ENCODE measurements at regions not wholly inside any gene's neighbourhood (a gene's known extent, or its start where the extent isn't known, plus 50 kb on each side); places are given as distances from the start of the nearest gene placed in this dataset.

- no peak for DNase-seq
Observed at GRCh38 chr2:236656166-236656565, 86.5 kb downstream of the ACKR3 start.

GRCh38 chr2:236656721-236657120 is 87.1 kb downstream of the ACKR3 start:
- DNase-seq = no peak

- no peak for DNase-seq
Observed at GRCh38 chr2:236657215-236657614, 87.6 kb downstream of the ACKR3 start.

- no peak for DNase-seq
Observed at GRCh38 chr2:236657801-236658200, 88.2 kb downstream of the ACKR3 start.

GRCh38 chr2:236658974-236659757 is 89.5 kb downstream of the ACKR3 start:
- no peak for DNase-seq

- no peak for DNase-seq
Observed at GRCh38 chr2:236659758-236660150, 90.1 kb downstream of the ACKR3 start.

- DNase-seq = no peak
Observed at GRCh38 chr2:236661061-236661761, 91.6 kb downstream of the ACKR3 start.

GRCh38 chr2:236661762-236662110 is 92.1 kb downstream of the ACKR3 start:
- no peak for DNase-seq

GRCh38 chr2:236662231-236663185 is 92.9 kb downstream of the ACKR3 start:
- DNase-seq = no peak

GRCh38 chr2:236663287-236664101 is 93.9 kb downstream of the ACKR3 start:
- DNase-seq = no peak

GRCh38 chr2:236664136-236664535 is 94.5 kb downstream of the ACKR3 start:
- no peak for DNase-seq

- no peak for DNase-seq
Observed at GRCh38 chr2:236665101-236665500, 95.5 kb downstream of the ACKR3 start.

- no peak for DNase-seq
Observed at GRCh38 chr2:236665572-236666118, 96.0 kb downstream of the ACKR3 start.

- no peak for DNase-seq
Observed at GRCh38 chr2:236666646-236667204, 97.1 kb downstream of the ACKR3 start.

GRCh38 chr2:236667526-236667925 is 97.9 kb downstream of the ACKR3 start:
- no peak for DNase-seq

GRCh38 chr2:236668531-236668969 is 98.9 kb downstream of the ACKR3 start:
- DNase-seq = no peak

GRCh38 chr2:236670235-236670620 is 100.6 kb downstream of the ACKR3 start:
- DNase-seq = no peak

GRCh38 chr2:236671896-236672562 is 102.4 kb downstream of the ACKR3 start:
- no peak for DNase-seq

- DNase-seq = no peak
Observed at GRCh38 chr2:236672606-236673005, 103.0 kb downstream of the ACKR3 start.

- no peak for DNase-seq
Observed at GRCh38 chr2:236673126-236673822, 103.6 kb downstream of the ACKR3 start.

GRCh38 chr2:236673823-236674185 is 104.2 kb downstream of the ACKR3 start:
- no peak for DNase-seq
